Adrenal gland (tissue), 9 donors: ENCODE measurements at regions not wholly inside any gene's neighbourhood (a gene's known extent, or its start where the extent isn't known, plus 50 kb on each side); places are given as distances from the start of the nearest gene placed in this dataset.

ENCODE experiments used
- DNase-seq, 7 donors: peaks; one replicate each; pipeline ENCODE4 v3.0.0-alpha.2; 2019 to 2020
- H3K27ac ChIP-seq, 5 donors: fragments of 200-600 bp; sonication (generic) in 4 of 5; 1 replicate in 3 of 5; 2 replicates in 2 of 5; pipeline versions ENCODE4 v1.5.1 to v1.8.0; 2016 to 2020; ENCODE audit warnings: mild to moderate bottlenecking in 1 of 5
- H3K27me3 ChIP-seq: fragments of 200-600 bp; 2 replicates; pipeline ENCODE4 v1.8.0; 2021
- H3K36me3 ChIP-seq, 2 donors: fragments of 200-600 bp; replicated peaks in 1 of 2; 1 replicate in 1 of 2; 2 replicates in 1 of 2; pipeline versions ENCODE4 v1.5.1 to v1.8.0; 2018 to 2022
- H3K4me1 ChIP-seq, 2 donors: fragments of 200-600 bp; replicated peaks in 1 of 2; 1 replicate in 1 of 2; 2 replicates in 1 of 2; pipeline versions ENCODE4 v1.5.1 to v1.8.0; 2018 to 2021
- H3K4me3 ChIP-seq, 4 donors: fragments of 200-600 bp; sonication (generic) in 3 of 4; one replicate each; pipeline ENCODE4 v1.5.1; 2016 to 2018
- H3K9me3 ChIP-seq, 3 donors: fragments of 200-600 bp; sonication (generic) in 1 of 3; replicated peaks in 1 of 3; 1 replicate in 2 of 3; 2 replicates in 1 of 3; pipeline versions ENCODE4 v1.5.1 to v1.8.0; 2016 to 2021
- POLR2A ChIP-seq, 2 donors: fragments of 450-650 bp; IDR thresholded peaks; one replicate each; pipeline ENCODE4 v1.6.1; 2017; ENCODE audit warnings: antibody characterized with exemption in 2 of 2, mild to moderate bottlenecking in 2 of 2, moderate library complexity in 1 of 2
- WGBS, 4 donors: extraction: QIAGEN DNeasy Blood & Tissue Kit in 2 of 4; methylation state at CpG; one replicate each; pipeline versions ENCODE4 v1.1.5 to v1.1.7; 2013 to 2017; 5-methylcytosine and 5-hydroxymethylcytosine counted together
- intact Hi-C, 2 donors: fragments of 100-400 bp; cut with DNase I; formaldehyde crosslinking; loops; one replicate each; pipeline versions ENCODE4 v1.14.1 to v1.15.0; 2022 to 2023
- TF ChIP-seq, protein P1 (sequence below), 6 experiments: fragments of 450-650 bp in 4 of 6; fragments of 200-600 bp in 2 of 6; sonication (generic) in 1 of 6; IDR thresholded peaks; 1 replicate in 5 of 6; 2 replicates in 1 of 6; pipeline versions ENCODE4 v1.5.1 to v1.8.0; 2016 to 2021; ENCODE audit warnings: antibody characterized with exemption in 6 of 6, mild to moderate bottlenecking in 2 of 6, moderate library complexity in 1 of 6
- donor health status: healthy with polysubstance abuse.
- donor health status: Bipolar disorder and iron deficiency.
- donor health status: DM: yes; HTN: yes; CAD: no.
- donor health status: DM: no; HTN: no; CAD: no.
- donor health status: DM: no; HTN: no; CAD: no.

DNA sequence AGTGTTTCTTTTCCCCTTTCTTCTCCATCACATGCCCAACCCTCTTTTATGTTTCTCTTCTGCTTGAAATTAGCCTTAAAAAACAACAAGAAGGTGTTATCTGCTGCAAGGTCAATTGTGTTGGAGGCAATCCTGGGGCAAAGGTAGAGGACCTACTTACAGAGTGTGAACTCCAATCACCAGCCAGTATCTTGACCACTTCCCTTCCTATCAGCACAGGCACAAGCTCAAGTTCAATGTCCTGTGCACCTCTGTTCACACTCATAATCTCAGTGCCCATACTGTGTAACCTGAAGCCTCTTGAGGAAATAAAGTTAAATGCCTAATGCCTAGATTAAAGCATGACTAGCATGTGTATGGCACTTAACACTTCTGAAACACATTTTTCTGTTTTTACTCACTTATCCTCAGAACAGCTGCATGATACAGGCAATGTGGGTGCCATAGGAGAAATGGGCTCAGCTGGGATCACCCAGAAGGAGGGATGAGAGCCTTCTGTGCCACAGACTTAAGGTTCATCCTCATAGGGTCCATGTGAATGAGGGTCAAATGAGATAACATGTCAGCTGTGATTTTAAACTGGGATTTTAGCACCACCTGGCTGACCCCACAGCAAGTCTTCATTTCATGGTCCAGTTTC, 701.5 kb downstream of the BCL11A start:
- DNase-seq: no peak
- H3K36me3 ChIP-seq: no peaks in the 10 kb centered on the region
- no peak overlapping the region for H3K27ac ChIP-seq
- TF ChIP-seq, protein P1, sequence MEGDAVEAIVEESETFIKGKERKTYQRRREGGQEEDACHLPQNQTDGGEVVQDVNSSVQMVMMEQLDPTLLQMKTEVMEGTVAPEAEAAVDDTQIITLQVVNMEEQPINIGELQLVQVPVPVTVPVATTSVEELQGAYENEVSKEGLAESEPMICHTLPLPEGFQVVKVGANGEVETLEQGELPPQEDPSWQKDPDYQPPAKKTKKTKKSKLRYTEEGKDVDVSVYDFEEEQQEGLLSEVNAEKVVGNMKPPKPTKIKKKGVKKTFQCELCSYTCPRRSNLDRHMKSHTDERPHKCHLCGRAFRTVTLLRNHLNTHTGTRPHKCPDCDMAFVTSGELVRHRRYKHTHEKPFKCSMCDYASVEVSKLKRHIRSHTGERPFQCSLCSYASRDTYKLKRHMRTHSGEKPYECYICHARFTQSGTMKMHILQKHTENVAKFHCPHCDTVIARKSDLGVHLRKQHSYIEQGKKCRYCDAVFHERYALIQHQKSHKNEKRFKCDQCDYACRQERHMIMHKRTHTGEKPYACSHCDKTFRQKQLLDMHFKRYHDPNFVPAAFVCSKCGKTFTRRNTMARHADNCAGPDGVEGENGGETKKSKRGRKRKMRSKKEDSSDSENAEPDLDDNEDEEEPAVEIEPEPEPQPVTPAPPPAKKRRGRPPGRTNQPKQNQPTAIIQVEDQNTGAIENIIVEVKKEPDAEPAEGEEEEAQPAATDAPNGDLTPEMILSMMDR (IDR thresholded peaks at IDR 0.05): no peak
- TF ChIP-seq POLR2A (IDR thresholded peaks at IDR 0.05): no peak
- H3K27me3 ChIP-seq: no peaks in the 10 kb centered on the region
- H3K4me1 ChIP-seq: no peaks in the 10 kb centered on the region
- H3K9me3 ChIP-seq: no peaks in the 10 kb centered on the region
- H3K4me3 ChIP-seq: no peak overlapping the region
- intact Hi-C loops: no loop called here

DNA sequence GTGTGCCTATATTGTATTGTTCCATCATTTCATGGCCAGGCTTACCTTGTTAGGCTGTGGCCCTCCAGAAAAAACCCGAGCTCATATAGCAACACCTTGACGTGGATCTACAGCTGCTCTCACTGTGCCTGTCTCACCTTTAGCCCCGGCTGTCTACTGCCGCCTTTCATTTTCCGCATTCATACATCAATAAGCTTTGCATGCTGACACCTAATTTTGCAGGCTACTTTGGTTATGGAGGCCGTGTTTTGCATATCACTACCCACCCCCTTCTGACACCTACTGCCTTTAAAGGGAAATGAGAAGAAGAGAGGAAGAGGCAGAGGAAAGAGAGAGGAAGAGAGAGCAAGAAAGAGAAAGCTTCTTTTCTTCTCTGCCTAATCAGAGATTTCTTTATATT, 702.9 kb downstream of the BCL11A start:
- no peaks in the 10 kb centered on the region for H3K9me3 ChIP-seq
- intact Hi-C loops: no loop called here
- no peaks in the 10 kb centered on the region for H3K4me1 ChIP-seq
- no peak for DNase-seq
- TF ChIP-seq POLR2A (IDR thresholded peaks at IDR 0.05): no peak
- TF ChIP-seq, protein P1 (IDR thresholded peaks at IDR 0.05): no peak
- no peak overlapping the region for H3K4me3 ChIP-seq
- WGBS, 4 donors: 78 to 88% (median 86%) methylated on average over 6 of the region's 6 CpGs
- no peaks in the 10 kb centered on the region for H3K36me3 ChIP-seq
- no peaks in the 10 kb centered on the region for H3K27me3 ChIP-seq
- H3K27ac ChIP-seq: no peak overlapping the region

DNA sequence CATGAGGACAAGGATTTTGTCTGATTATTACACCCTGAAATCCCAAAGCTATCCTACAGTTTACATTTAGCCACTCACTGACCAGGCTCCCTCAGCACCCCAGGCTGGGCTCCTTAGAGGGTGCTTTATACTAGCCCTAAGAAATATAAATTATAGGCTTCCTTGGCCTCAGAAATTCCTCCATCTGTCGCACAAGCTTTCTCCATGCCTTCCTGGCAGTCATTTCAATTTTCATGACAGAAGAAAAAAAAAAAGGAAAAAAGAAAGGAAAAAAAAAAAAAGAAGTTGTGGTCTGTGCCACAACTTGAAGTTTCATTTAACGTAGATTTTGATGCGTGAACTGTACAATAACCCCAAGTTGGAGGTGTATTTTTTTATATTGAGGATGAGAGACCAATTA, 719.5 kb downstream of the BCL11A start:
- Histone ChIP-seq H3K9me3 (no peaks in the 10 kb centered on the region), H3K27me3 (no peaks in the 10 kb centered on the region), H3K4me1 (no peaks in the 10 kb centered on the region), H3K27ac (no peak overlapping the region), H3K4me3 (no peak overlapping the region), H3K36me3 (no peaks in the 10 kb centered on the region)
- DNase-seq: no peak
- intact Hi-C loops: no loop called here
- TF ChIP-seq, protein P1 (IDR thresholded peaks at IDR 0.05): no peak
- no peak for TF ChIP-seq POLR2A (IDR thresholded peaks at IDR 0.05)
- 60 to 83% (median 74%) methylated on average over 3 of the region's 3 CpGs for WGBS, 4 donors

DNA sequence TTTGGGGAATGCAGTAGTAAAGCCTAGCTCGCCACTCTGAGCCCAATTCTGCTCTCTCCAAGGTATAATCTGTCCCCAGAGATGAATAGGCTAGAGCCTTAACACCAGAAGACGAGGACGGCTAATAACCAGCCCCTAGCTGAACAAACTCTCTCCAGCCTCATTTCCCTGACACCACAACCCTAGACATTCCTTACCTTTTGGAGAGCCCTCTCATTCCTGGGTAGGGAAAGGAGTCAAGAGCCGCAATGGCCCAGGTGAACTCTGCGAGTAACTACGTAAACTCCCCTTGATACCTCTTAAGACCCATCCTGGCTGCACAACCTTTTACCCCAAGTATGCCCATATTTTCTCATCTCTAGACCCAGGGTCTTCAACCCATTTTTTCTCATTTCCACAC, 722.9 kb downstream of the BCL11A start:
- no peaks in the 10 kb centered on the region for H3K4me1 ChIP-seq
- WGBS, 4 donors: 83 to 95% (median 89%) methylated on average over 6 of the region's 6 CpGs
- H3K9me3 ChIP-seq: no peaks in the 10 kb centered on the region
- intact Hi-C loops: no loop called here
- TF ChIP-seq, protein P1 (IDR thresholded peaks at IDR 0.05): no peak
- no peaks in the 10 kb centered on the region for H3K36me3 ChIP-seq
- H3K27ac ChIP-seq: no peak overlapping the region
- no peaks in the 10 kb centered on the region for H3K27me3 ChIP-seq
- H3K4me3 ChIP-seq: no peak overlapping the region
- no peak for DNase-seq
